ENCODE measurements at regions not wholly inside any gene's neighbourhood (a gene's known extent, or its start where the extent isn't known, plus 50 kb on each side); places are given as distances from the start of the nearest gene placed in this dataset.

- Histone ChIP-seq H3K27ac (ENCODE audit: low read length) (peak overlapping the region; percentile 37), H3K9me3 (ENCODE audit: control insufficient read depth, low read depth, low read length) (no peaks in the 10 kb centered on the region), H3K27me3 (ENCODE audit: control insufficient read depth, insufficient read depth, low read length) (no peaks in the 10 kb centered on the region), H3K36me3 (ENCODE audit: control insufficient read depth, insufficient read depth, low read length) (no peaks in the 10 kb centered on the region), H3K4me3 (ENCODE audit: low read length) (no peak overlapping the region), H3K4me1 (ENCODE audit: control insufficient read depth, insufficient read depth, low read length) (peaks cover 7% of the 10 kb centered on the region)
- peak; percentile 40 to 68 for DNase-seq
Measured at GRCh38 chr14:44029933-44030332, 477.1 kb downstream of the FSCB start.

- no peak overlapping the region for H3K27ac ChIP-seq (ENCODE audit: low read length)
- 100% methylated on average over 1 of the region's 3 CpGs for WGBS (ENCODE audit: insufficient coverage, low lambda C conversion rate)
Measured at GRCh38 chr14:44027397-44027796, 479.7 kb downstream of the FSCB start.

DNA sequence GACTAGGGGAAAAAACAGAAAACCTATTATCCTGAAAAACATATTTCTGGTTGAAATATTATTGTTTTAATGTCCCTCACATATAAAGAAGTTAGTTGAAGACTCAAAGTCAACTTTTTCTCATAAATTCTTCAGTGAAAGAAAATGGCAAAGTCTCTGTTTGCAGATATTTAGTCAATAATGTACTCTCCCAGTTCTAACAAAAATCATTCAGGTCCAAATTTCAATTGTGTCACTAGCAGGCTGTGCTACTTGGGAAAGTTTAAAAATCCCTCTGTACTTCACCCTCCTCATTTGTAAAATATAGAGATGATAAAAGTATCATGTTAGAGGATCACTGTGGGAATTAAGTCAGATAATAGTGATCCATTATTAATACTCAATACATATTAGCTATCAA lies 496.5 kb downstream of the FSCB start:
- Histone ChIP-seq H3K27me3 (ENCODE audit: control insufficient read depth, insufficient read depth, low read length) (no peaks in the 10 kb centered on the region), H3K36me3 (ENCODE audit: control insufficient read depth, insufficient read depth, low read length) (no peaks in the 10 kb centered on the region), H3K4me1 (ENCODE audit: control insufficient read depth, insufficient read depth, low read length) (no peaks in the 10 kb centered on the region), H3K4me3 (ENCODE audit: low read length) (no peak overlapping the region), H3K27ac (ENCODE audit: low read length) (no peak overlapping the region), H3K9me3 (ENCODE audit: control insufficient read depth, low read depth, low read length) (no peaks in the 10 kb centered on the region)
- DNase-seq = no peak

More at GRCh38 chr14:44027397-44027796, 479.7 kb downstream of the FSCB start:
- Histone ChIP-seq H3K4me3 (ENCODE audit: low read length) (no peak overlapping the region), H3K27me3 (ENCODE audit: control insufficient read depth, insufficient read depth, low read length) (no peaks in the 10 kb centered on the region), H3K36me3 (ENCODE audit: control insufficient read depth, insufficient read depth, low read length) (no peaks in the 10 kb centered on the region), H3K9me3 (ENCODE audit: control insufficient read depth, low read depth, low read length) (no peaks in the 10 kb centered on the region), H3K4me1 (ENCODE audit: control insufficient read depth, insufficient read depth, low read length) (peaks cover 7% of the 10 kb centered on the region)
- DNase-seq = no peak

DNA sequence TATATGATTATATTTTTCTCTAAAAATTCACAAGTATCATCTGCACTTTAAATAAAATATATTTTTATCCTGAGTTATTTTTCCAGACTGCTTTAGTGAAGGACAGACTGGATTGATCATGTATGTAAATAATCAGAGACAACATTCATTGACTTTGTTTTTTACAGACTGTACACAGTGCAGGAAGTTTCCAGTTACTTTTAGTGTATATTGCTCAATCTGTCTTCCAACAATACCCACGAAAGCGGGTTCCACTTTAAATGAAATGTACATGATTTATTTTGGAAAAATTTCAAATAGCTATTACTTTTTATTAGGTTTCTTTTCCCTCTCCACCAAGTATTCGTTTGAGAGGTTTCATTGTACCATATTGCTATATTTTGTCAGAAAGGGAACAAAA lies 497.0 kb downstream of the FSCB start:
- 71% methylated on average over 1 of the region's 3 CpGs for WGBS (ENCODE audit: insufficient coverage, low lambda C conversion rate)
- H3K4me1 ChIP-seq (ENCODE audit: control insufficient read depth, insufficient read depth, low read length) = no peaks in the 10 kb centered on the region
- no peak overlapping the region for H3K4me3 ChIP-seq (ENCODE audit: low read length)
- no peaks in the 10 kb centered on the region for H3K27me3 ChIP-seq (ENCODE audit: control insufficient read depth, insufficient read depth, low read length)
- peaks cover 3% of the 10 kb centered on the region for H3K9me3 ChIP-seq (ENCODE audit: control insufficient read depth, low read depth, low read length)
- H3K27ac ChIP-seq (ENCODE audit: low read length) = no peak overlapping the region
- no peak for DNase-seq
- no peaks in the 10 kb centered on the region for H3K36me3 ChIP-seq (ENCODE audit: control insufficient read depth, insufficient read depth, low read length)

GRCh38 chr14:44009642-44010041 lies 497.4 kb downstream of the FSCB start:
- H3K27ac ChIP-seq (ENCODE audit: low read length) = no peak overlapping the region
- peaks cover 5% of the 10 kb centered on the region for H3K9me3 ChIP-seq (ENCODE audit: control insufficient read depth, low read depth, low read length)
- no peaks in the 10 kb centered on the region for H3K36me3 ChIP-seq (ENCODE audit: control insufficient read depth, insufficient read depth, low read length)
- no peaks in the 10 kb centered on the region for H3K27me3 ChIP-seq (ENCODE audit: control insufficient read depth, insufficient read depth, low read length)
- H3K4me3 ChIP-seq (ENCODE audit: low read length) = no peak overlapping the region
- DNase-seq = no peak
- H3K4me1 ChIP-seq (ENCODE audit: control insufficient read depth, insufficient read depth, low read length) = no peaks in the 10 kb centered on the region
- WGBS (ENCODE audit: insufficient coverage, low lambda C conversion rate) = 14% methylated on average over 1 of the region's 1 CpG

DNA sequence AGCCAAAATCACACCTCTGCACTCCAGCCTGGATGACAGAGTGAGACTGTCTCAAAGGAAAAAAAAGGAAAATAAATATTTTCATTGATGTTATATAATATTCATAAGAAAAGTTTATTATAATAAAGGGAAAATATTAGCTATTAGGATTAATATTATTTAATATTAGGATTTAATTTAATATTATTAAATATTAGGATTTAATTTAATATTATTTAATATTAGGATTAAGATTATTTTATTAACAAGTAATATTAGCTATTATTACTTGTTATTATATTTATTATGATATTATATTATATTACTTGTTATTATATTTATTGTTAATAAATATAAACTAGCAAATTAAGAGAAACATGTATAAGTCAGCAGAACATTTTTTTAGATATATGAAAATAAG lies 518.1 kb downstream of the FSCB start:
- no peak overlapping the region for H3K4me3 ChIP-seq (ENCODE audit: low read length)
- H3K4me1 ChIP-seq (ENCODE audit: control insufficient read depth, insufficient read depth, low read length) = no peaks in the 10 kb centered on the region
- no peaks in the 10 kb centered on the region for H3K9me3 ChIP-seq (ENCODE audit: control insufficient read depth, low read depth, low read length)
- H3K36me3 ChIP-seq (ENCODE audit: control insufficient read depth, insufficient read depth, low read length) = no peaks in the 10 kb centered on the region
- no peak overlapping the region for H3K27ac ChIP-seq (ENCODE audit: low read length)
- no peaks in the 10 kb centered on the region for H3K27me3 ChIP-seq (ENCODE audit: control insufficient read depth, insufficient read depth, low read length)
- no peak for DNase-seq

- H3K27ac ChIP-seq (ENCODE audit: low read length) = no peak overlapping the region
- H3K27me3 ChIP-seq (ENCODE audit: control insufficient read depth, insufficient read depth, low read length) = no peaks in the 10 kb centered on the region
- no peak for DNase-seq
- H3K4me1 ChIP-seq (ENCODE audit: control insufficient read depth, insufficient read depth, low read length) = peaks cover 3% of the 10 kb centered on the region
- peaks cover 4% of the 10 kb centered on the region for H3K9me3 ChIP-seq (ENCODE audit: control insufficient read depth, low read depth, low read length)
- no peaks in the 10 kb centered on the region for H3K36me3 ChIP-seq (ENCODE audit: control insufficient read depth, insufficient read depth, low read length)
- 100% methylated on average over 4 of the region's 8 CpGs for WGBS (ENCODE audit: insufficient coverage, low lambda C conversion rate)
- H3K4me3 ChIP-seq (ENCODE audit: low read length) = no peak overlapping the region
Measured at GRCh38 chr14:43983721-43984120, 523.4 kb downstream of the FSCB start.

GRCh38 chr14:43981135-43981768 lies 525.8 kb downstream of the FSCB start:
- Histone ChIP-seq H3K4me3 (ENCODE audit: low read length) (no peak overlapping the region), H3K36me3 (ENCODE audit: control insufficient read depth, insufficient read depth, low read length) (no peaks in the 10 kb centered on the region), H3K27ac (ENCODE audit: low read length) (peak overlapping the region; percentile 62), H3K27me3 (ENCODE audit: control insufficient read depth, insufficient read depth, low read length) (no peaks in the 10 kb centered on the region), H3K9me3 (ENCODE audit: control insufficient read depth, low read depth, low read length) (peaks cover 4% of the 10 kb centered on the region), H3K4me1 (ENCODE audit: control insufficient read depth, insufficient read depth, low read length) (peaks cover 3% of the 10 kb centered on the region)
- 0% methylated on average over 1 of the region's 3 CpGs for WGBS (ENCODE audit: insufficient coverage, low lambda C conversion rate)
- peak; percentile 53 to 82 for DNase-seq

DNA sequence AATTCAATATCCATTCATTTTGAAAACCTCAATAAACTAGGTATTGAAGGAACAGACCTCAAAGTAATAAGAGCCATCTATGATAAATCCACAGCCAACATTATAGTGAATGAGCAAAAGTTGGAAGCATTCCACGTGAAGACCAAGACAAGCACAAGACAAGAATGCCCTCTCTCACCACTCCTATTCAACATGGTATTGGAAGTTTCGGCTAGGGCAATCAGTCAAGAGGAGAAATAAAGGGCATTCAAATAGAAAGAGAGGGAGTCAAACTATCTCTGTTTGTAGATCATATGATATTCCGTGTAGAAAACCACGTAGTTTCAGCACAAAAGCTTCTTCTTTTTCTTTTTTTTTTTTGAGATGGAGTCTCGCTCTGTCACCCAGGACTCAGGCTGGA lies 550.3 kb downstream of the FSCB start:
- Histone ChIP-seq H3K27me3 (ENCODE audit: control insufficient read depth, insufficient read depth, low read length) (no peaks in the 10 kb centered on the region), H3K4me1 (ENCODE audit: control insufficient read depth, insufficient read depth, low read length) (no peaks in the 10 kb centered on the region), H3K9me3 (ENCODE audit: control insufficient read depth, low read depth, low read length) (no peaks in the 10 kb centered on the region), H3K4me3 (ENCODE audit: low read length) (no peak overlapping the region), H3K27ac (ENCODE audit: low read length) (no peak overlapping the region), H3K36me3 (ENCODE audit: control insufficient read depth, insufficient read depth, low read length) (no peaks in the 10 kb centered on the region)
- no peak for DNase-seq
- WGBS (ENCODE audit: insufficient coverage, low lambda C conversion rate) = no CpG with 5 or more reads among the region's 5 CpGs

GRCh38 chr14:43949400-43949799 lies 557.7 kb downstream of the FSCB start:
- H3K4me1 ChIP-seq (ENCODE audit: control insufficient read depth, insufficient read depth, low read length) = no peaks in the 10 kb centered on the region

DNA sequence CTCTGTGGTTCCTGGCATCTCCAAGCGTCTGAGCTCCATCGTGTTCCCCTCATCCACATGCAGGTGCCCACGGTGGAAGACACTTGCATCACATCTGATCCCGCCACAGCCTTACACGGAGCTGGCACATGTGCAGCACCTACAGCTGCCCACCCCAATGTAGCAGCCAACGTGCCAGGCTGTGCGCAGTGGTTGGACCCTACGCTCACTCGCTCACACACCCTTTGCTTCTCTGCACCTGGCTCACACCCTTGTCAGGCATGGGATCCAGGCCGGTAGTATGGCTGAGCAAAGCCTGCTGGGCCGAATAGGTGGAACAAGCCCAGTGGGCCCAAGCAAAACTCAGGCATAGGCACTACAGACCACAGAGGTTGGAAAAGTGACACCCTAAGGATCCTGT lies 567.2 kb downstream of the FSCB start:
- Histone ChIP-seq H3K27ac (ENCODE audit: low read length) (no peak overlapping the region), H3K27me3 (ENCODE audit: control insufficient read depth, insufficient read depth, low read length) (no peaks in the 10 kb centered on the region), H3K4me1 (ENCODE audit: control insufficient read depth, insufficient read depth, low read length) (no peaks in the 10 kb centered on the region), H3K9me3 (ENCODE audit: control insufficient read depth, low read depth, low read length) (peaks cover 6% of the 10 kb centered on the region), H3K36me3 (ENCODE audit: control insufficient read depth, insufficient read depth, low read length) (no peaks in the 10 kb centered on the region), H3K4me3 (ENCODE audit: low read length) (no peak overlapping the region)
- DNase-seq = no peak
- no CpG with 5 or more reads among the region's 11 CpGs for WGBS (ENCODE audit: insufficient coverage, low lambda C conversion rate)

More at GRCh38 chr14:43949400-43949799, 557.7 kb downstream of the FSCB start:
- no peaks in the 10 kb centered on the region for H3K9me3 ChIP-seq (ENCODE audit: control insufficient read depth, low read depth, low read length)
- no peak overlapping the region for H3K27ac ChIP-seq (ENCODE audit: low read length)
- WGBS (ENCODE audit: insufficient coverage, low lambda C conversion rate) = no CpG with 5 or more reads among the region's 3 CpGs
- no peaks in the 10 kb centered on the region for H3K36me3 ChIP-seq (ENCODE audit: control insufficient read depth, insufficient read depth, low read length)
- H3K4me3 ChIP-seq (ENCODE audit: low read length) = no peak overlapping the region
- H3K27me3 ChIP-seq (ENCODE audit: control insufficient read depth, insufficient read depth, low read length) = no peaks in the 10 kb centered on the region
- no peak for DNase-seq

Data from large intestine (tissue), 3 donors.